Calu3 (cell line): ENCODE measurements at regions not wholly inside any gene's neighbourhood (a gene's known extent, or its start where the extent isn't known, plus 50 kb on each side); places are given as distances from the start of the nearest gene placed in this dataset.
"Not testable (repeated sequence)": the region's sequence is repeated elsewhere in the genome, so short reads cannot be mapped to it uniquely, and the experiment has no call there.

Source experiments
- BruUV-seq: library from RNA; stranded (reverse); fragments of 400-500 nt; replicated peaks from 2 replicates; lab custom pipeline; 2021; lab: Mats Ljungman, UMichigan
- CTCF ChIA-PET: fragments of 300-600 bp; sonication (Branson Sonifier 250); formaldehyde crosslinking; loops from one replicate; lab custom pipeline; 2022; ENCODE audit warnings: antibody characterized with exemption; lab: Charles Lee
- DNase-seq: peaks from one replicate; pipeline ENCODE4 v3.0.0; 2022
- H3K27ac Mint-ChIP-seq: one replicate; pipeline ENCODE4 v1.8.0; 2022; ENCODE audit warnings: mixed read lengths; ENCODE audit not compliant: unreplicated experiment
- H3K27me3 Mint-ChIP-seq: one replicate; pipeline ENCODE4 v1.8.0; 2022; ENCODE audit warnings: mixed read lengths; ENCODE audit not compliant: unreplicated experiment
- H3K36me3 Mint-ChIP-seq: one replicate; pipeline ENCODE4 v1.8.0; 2022; ENCODE audit warnings: mild to moderate bottlenecking, moderate library complexity, mixed read lengths; ENCODE audit not compliant: insufficient read depth, unreplicated experiment
- H3K4me1 Mint-ChIP-seq: one replicate; pipeline ENCODE4 v1.8.0; 2022; ENCODE audit warnings: mild to moderate bottlenecking, low read depth, mixed read lengths; ENCODE audit not compliant: unreplicated experiment
- H3K4me3 Mint-ChIP-seq: one replicate; pipeline ENCODE4 v1.8.0; 2022; ENCODE audit warnings: mild to moderate bottlenecking, low read depth, moderate library complexity, mixed read lengths; ENCODE audit not compliant: unreplicated experiment
- H3K9me3 Mint-ChIP-seq: one replicate; pipeline ENCODE4 v1.8.0; 2022; ENCODE audit warnings: low read depth, mixed read lengths; ENCODE audit not compliant: unreplicated experiment
- intact Hi-C: fragments of 100-400 bp; cut with micrococcal nuclease; formaldehyde crosslinking; loops from one replicate; pipeline ENCODE4 v1.10.0; 2022; ENCODE audit not compliant: unreplicated experiment
- TF ChIP-seq, protein P1 (sequence below): fragments of 200-600 bp; IDR thresholded peaks from one replicate; pipeline ENCODE4 v1.8.0; 2022; ENCODE audit warnings: antibody characterized with exemption; ENCODE audit not compliant: unreplicated experiment

GRCh38 chr2:84175340-84175739 is 283.7 kb downstream of the SUCLG1 start:
- Mint-ChIP-seq H3K4me3 (no peak overlapping the region), H3K27me3 (no peaks in the 10 kb centered on the region), H3K27ac (no peak overlapping the region), H3K9me3 (no peaks in the 10 kb centered on the region), H3K36me3 (no peaks in the 10 kb centered on the region), H3K4me1 (no peaks in the 10 kb centered on the region)
- DNase-seq, result no peak
- TF ChIP-seq, protein P1, sequence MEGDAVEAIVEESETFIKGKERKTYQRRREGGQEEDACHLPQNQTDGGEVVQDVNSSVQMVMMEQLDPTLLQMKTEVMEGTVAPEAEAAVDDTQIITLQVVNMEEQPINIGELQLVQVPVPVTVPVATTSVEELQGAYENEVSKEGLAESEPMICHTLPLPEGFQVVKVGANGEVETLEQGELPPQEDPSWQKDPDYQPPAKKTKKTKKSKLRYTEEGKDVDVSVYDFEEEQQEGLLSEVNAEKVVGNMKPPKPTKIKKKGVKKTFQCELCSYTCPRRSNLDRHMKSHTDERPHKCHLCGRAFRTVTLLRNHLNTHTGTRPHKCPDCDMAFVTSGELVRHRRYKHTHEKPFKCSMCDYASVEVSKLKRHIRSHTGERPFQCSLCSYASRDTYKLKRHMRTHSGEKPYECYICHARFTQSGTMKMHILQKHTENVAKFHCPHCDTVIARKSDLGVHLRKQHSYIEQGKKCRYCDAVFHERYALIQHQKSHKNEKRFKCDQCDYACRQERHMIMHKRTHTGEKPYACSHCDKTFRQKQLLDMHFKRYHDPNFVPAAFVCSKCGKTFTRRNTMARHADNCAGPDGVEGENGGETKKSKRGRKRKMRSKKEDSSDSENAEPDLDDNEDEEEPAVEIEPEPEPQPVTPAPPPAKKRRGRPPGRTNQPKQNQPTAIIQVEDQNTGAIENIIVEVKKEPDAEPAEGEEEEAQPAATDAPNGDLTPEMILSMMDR, result no peak
- BruUV-seq, result no TSS peak
- intact Hi-C loops, result no loop called here
- CTCF ChIA-PET, result no interaction called here

- Mint-ChIP-seq H3K27me3 (no peaks in the 10 kb centered on the region), H3K36me3 (no peaks in the 10 kb centered on the region), H3K4me1 (no peaks in the 10 kb centered on the region), H3K27ac (no peak overlapping the region), H3K9me3 (peaks cover 4% of the 10 kb centered on the region), H3K4me3 (no peak overlapping the region)
- intact Hi-C loops, result no loop called here
- DNase-seq, result no peak
- CTCF ChIA-PET, result no interaction called here
- no TSS peak for BruUV-seq
- TF ChIP-seq, protein P1, result no peak
Observed at GRCh38 chr2:84173041-84173440, 286.0 kb downstream of the SUCLG1 start.

DNA sequence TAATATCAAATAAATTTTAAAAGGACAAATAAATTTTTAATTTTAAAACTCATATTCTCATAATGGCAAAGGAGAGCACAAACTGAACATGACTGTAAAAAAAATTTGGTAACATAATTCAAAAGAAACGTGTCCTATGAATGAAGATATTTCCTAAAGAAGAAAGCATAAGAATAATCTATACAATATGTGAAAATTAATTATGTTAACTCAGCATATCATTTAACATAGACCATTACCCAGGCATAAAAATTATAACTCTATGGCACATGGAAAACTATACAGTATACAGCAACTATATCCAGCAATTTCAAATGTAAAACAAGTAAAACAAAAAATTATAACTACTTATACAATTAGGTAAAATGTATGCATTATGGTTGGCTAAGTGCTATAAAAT is 288.1 kb downstream of the SUCLG1 start:
- Mint-ChIP-seq H3K36me3 (no peaks in the 10 kb centered on the region), H3K27me3 (no peaks in the 10 kb centered on the region), H3K4me3 (no peak overlapping the region), H3K27ac (no peak overlapping the region), H3K4me1 (no peaks in the 10 kb centered on the region), H3K9me3 (peaks cover 4% of the 10 kb centered on the region)
- TF ChIP-seq, protein P1, result no peak
- no peak for DNase-seq
- BruUV-seq, result no TSS peak
- CTCF ChIA-PET, result no interaction called here
- intact Hi-C loops, result no loop called here

- intact Hi-C loops, result no loop called here
- CTCF ChIA-PET, result no interaction called here
- Mint-ChIP-seq H3K9me3 (peaks cover 4% of the 10 kb centered on the region), H3K27ac (no peak overlapping the region), H3K27me3 (no peaks in the 10 kb centered on the region), H3K4me3 (no peak overlapping the region), H3K4me1 (no peaks in the 10 kb centered on the region), H3K36me3 (no peaks in the 10 kb centered on the region)
- TF ChIP-seq, protein P1, result no peak
- no peak for DNase-seq
- BruUV-seq, result no TSS peak
Observed at GRCh38 chr2:84169871-84170270, 289.2 kb downstream of the SUCLG1 start.

DNA sequence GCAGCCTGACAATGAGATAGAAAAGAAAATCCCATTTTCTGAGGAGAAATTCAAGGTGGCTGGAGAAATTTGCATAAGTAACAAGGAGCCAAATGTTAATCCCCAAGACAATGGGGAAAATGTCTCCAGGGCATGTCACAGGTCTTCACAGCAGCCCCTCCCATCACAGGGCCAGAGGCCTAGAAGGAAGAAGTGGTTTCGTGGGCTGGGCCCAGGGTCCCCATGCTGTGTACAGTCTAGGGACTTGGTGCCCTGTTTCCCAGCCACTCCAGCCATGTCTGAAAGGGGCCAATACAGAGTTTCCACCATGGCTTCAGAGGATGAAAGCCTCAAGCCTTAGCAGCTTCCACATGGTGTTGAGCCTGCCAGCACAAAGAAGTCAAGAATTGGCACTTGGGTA is 290.5 kb downstream of the SUCLG1 start:
- H3K27ac Mint-ChIP-seq, CTCF ChIA-PET, H3K4me1 Mint-ChIP-seq, H3K4me3 Mint-ChIP-seq, DNase-seq, H3K27me3 Mint-ChIP-seq, BruUV-seq, H3K36me3 Mint-ChIP-seq, H3K9me3 Mint-ChIP-seq, intact Hi-C loops: not testable (repeated sequence)
